Lower leg skin (tissue), 3 donors: ENCODE measurements at regions not wholly inside any gene's neighbourhood (a gene's known extent, or its start where the extent isn't known, plus 50 kb on each side); places are given as distances from the start of the nearest gene placed in this dataset.

Experiments
- POLR2A ChIP-seq, 2 donors: fragments of 450-650 bp; IDR thresholded peaks; one replicate each; pipeline ENCODE4 v1.6.1; 2016 to 2017; ENCODE audit warnings: antibody characterized with exemption in 2 of 2, mild to moderate bottlenecking in 1 of 2, moderate library complexity in 1 of 2
- TF ChIP-seq, protein P1 (sequence below), 3 donors: fragments of 450-650 bp; IDR thresholded peaks; one replicate each; pipeline ENCODE4 v1.5.1; 2016; ENCODE audit warnings: antibody characterized with exemption in 3 of 3, mild to moderate bottlenecking in 3 of 3, moderate library complexity in 2 of 3

DNA sequence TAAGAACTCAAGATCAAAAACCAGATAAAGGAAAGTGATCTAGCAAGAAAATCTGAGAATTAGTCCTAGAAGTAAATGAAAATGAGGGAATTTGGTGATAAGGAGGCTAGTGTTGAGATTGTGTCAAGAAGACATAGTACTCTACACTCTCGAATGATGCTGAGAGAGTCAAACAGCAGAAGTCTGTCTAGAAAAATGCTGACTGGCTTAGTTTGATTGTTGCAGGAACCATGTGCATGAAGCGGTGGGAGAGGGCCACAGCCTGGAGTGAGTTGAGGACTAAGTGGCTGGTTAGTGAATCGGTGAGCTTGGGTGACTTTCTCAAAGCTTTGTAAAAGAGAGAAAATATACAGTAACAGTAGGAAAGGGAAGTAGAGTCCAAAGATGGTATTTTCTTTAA lies 124.5 kb downstream of the LRIG3 start:
- TF ChIP-seq, protein P1, sequence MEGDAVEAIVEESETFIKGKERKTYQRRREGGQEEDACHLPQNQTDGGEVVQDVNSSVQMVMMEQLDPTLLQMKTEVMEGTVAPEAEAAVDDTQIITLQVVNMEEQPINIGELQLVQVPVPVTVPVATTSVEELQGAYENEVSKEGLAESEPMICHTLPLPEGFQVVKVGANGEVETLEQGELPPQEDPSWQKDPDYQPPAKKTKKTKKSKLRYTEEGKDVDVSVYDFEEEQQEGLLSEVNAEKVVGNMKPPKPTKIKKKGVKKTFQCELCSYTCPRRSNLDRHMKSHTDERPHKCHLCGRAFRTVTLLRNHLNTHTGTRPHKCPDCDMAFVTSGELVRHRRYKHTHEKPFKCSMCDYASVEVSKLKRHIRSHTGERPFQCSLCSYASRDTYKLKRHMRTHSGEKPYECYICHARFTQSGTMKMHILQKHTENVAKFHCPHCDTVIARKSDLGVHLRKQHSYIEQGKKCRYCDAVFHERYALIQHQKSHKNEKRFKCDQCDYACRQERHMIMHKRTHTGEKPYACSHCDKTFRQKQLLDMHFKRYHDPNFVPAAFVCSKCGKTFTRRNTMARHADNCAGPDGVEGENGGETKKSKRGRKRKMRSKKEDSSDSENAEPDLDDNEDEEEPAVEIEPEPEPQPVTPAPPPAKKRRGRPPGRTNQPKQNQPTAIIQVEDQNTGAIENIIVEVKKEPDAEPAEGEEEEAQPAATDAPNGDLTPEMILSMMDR (IDR thresholded peaks at IDR 0.05) = no peak
- TF ChIP-seq POLR2A (IDR thresholded peaks at IDR 0.05) = no peak
